ENCODE measurements at regions not wholly inside any gene's neighbourhood (a gene's known extent, or its start where the extent isn't known, plus 50 kb on each side); places are given as distances from the start of the nearest gene placed in this dataset.

- Histone ChIP-seq H3K9me3 (ENCODE audit: control insufficient read depth in 2 of 2, low read length in 2 of 2) (peaks cover 0 to 4% of the 10 kb centered on the region in 2 donors), H3K27me3 (ENCODE audit: control insufficient read depth in 1 of 2, insufficient read depth in 2 of 2, low read length in 2 of 2) (no peaks in the 10 kb centered on the region), H3K27ac (ENCODE audit: low read length) (peak overlapping the region; percentile 96), H3K4me3 (ENCODE audit: low read length in 2 of 2) (no peak overlapping the region), H3K36me3 (ENCODE audit: control insufficient read depth in 2 of 2, insufficient read depth in 2 of 2, low read length in 2 of 2) (no peaks in the 10 kb centered on the region), H3K9ac (ENCODE audit: low read length in 2 of 2) (no peak overlapping the region), H3K4me1 (ENCODE audit: control insufficient read depth, insufficient read depth, low read length) (peaks cover 43% of the 10 kb centered on the region)
These were observed 70.2 kb upstream of the CD180 start for GRCh38 chr5:67266654-67267350.

- peaks cover 0 to 4% of the 10 kb centered on the region in 2 donors for H3K9me3 ChIP-seq (ENCODE audit: control insufficient read depth in 2 of 2, low read length in 2 of 2)
- H3K4me3 ChIP-seq (ENCODE audit: low read length in 2 of 2) = no peak overlapping the region
- H3K27me3 ChIP-seq (ENCODE audit: control insufficient read depth in 1 of 2, insufficient read depth in 2 of 2, low read length in 2 of 2) = no peaks in the 10 kb centered on the region
- peak overlapping the region; percentile 37 for H3K27ac ChIP-seq (ENCODE audit: low read length)
- peaks cover 41% of the 10 kb centered on the region for H3K4me1 ChIP-seq (ENCODE audit: control insufficient read depth, insufficient read depth, low read length)
- H3K36me3 ChIP-seq (ENCODE audit: control insufficient read depth in 2 of 2, insufficient read depth in 2 of 2, low read length in 2 of 2) = no peaks in the 10 kb centered on the region
- no peak overlapping the region for H3K9ac ChIP-seq (ENCODE audit: low read length in 2 of 2)
These were observed 69.4 kb upstream of the CD180 start for GRCh38 chr5:67265951-67266350.

DNA sequence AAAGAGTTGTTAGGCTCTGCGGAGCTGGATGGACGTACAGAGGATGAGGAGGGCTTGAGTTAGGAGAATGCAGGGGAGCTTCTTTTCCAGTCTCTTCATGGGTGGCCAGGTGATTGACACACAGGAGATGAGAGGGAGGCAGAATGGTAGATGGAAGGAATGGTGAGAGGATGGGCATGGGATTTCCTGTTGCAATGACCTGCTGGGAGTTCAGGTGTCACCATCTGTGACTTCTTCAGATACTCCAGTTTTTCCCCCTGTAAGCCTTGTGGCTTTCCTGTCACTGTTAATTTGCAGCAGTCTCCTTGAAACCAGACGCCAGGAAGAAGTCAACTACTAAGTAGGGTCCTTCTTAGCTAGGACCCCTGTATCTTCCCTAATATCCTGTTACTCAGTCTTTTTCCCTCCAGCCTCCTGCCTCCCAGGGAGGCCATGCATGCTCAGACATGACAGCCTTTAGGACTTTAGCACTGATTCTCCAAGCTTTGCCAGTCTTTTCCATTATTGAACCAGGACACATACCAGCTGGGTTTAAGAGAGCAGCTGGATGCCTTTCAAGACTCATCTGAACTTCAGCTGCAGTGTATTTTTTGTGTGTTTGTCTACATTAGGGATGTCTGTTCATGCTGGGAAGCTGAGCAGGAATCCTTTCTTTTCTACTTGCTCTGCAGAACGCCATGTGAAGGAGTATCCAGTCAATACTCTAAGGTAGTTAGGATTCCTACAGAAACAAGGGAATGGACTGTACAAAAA is 67.2 kb upstream of the CD180 start:
- Histone ChIP-seq H3K36me3 (ENCODE audit: control insufficient read depth in 2 of 2, insufficient read depth in 2 of 2, low read length in 2 of 2) (no peaks in the 10 kb centered on the region), H3K27me3 (ENCODE audit: control insufficient read depth in 1 of 2, insufficient read depth in 2 of 2, low read length in 2 of 2) (no peaks in the 10 kb centered on the region), H3K27ac (ENCODE audit: low read length) (peak overlapping the region; percentile 46), H3K4me3 (ENCODE audit: low read length in 2 of 2) (no peak overlapping the region), H3K9me3 (ENCODE audit: control insufficient read depth in 2 of 2, low read length in 2 of 2) (peaks cover 0 to 4% of the 10 kb centered on the region in 2 donors), H3K4me1 (ENCODE audit: control insufficient read depth, insufficient read depth, low read length) (peaks cover 21% of the 10 kb centered on the region), H3K9ac (ENCODE audit: low read length in 2 of 2) (no peak overlapping the region)

DNA sequence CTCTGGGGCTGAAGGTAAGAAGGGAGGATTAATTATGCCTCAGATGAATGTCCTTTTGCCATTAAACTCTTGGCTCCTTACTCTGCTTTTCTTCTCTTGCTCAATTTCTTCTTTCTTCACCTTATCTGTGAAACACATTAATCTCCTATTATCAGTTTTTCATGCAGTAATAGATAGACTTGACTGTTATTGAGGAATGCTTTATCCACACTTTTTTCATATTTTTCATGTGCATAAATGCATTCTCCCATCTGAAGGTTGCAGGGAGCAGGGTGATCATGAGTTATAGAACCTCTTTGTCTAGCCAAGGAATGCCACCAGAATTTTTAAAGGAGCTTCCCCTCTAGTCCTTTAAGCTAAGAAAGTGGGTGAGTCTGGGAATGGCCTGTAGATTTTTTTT is 66.4 kb upstream of the CD180 start:
- no peak overlapping the region for H3K9ac ChIP-seq (ENCODE audit: low read length in 2 of 2)
- no peaks in the 10 kb centered on the region for H3K27me3 ChIP-seq (ENCODE audit: control insufficient read depth in 1 of 2, insufficient read depth in 2 of 2, low read length in 2 of 2)
- no peak overlapping the region for H3K27ac ChIP-seq (ENCODE audit: low read length)
- peaks cover 0 to 4% of the 10 kb centered on the region in 2 donors for H3K9me3 ChIP-seq (ENCODE audit: control insufficient read depth in 2 of 2, low read length in 2 of 2)
- H3K36me3 ChIP-seq (ENCODE audit: control insufficient read depth in 2 of 2, insufficient read depth in 2 of 2, low read length in 2 of 2) = no peaks in the 10 kb centered on the region
- peaks cover 14% of the 10 kb centered on the region for H3K4me1 ChIP-seq (ENCODE audit: control insufficient read depth, insufficient read depth, low read length)
- no peak overlapping the region for H3K4me3 ChIP-seq (ENCODE audit: low read length in 2 of 2)

GRCh38 chr5:67262206-67262605 is 65.6 kb upstream of the CD180 start:
- H3K27me3 ChIP-seq (ENCODE audit: control insufficient read depth in 1 of 2, insufficient read depth in 2 of 2, low read length in 2 of 2) = no peaks in the 10 kb centered on the region
- H3K27ac ChIP-seq (ENCODE audit: low read length) = no peak overlapping the region
- no peak overlapping the region for H3K9ac ChIP-seq (ENCODE audit: low read length in 2 of 2)
- H3K36me3 ChIP-seq (ENCODE audit: control insufficient read depth in 2 of 2, insufficient read depth in 2 of 2, low read length in 2 of 2) = no peaks in the 10 kb centered on the region
- peaks cover 7% of the 10 kb centered on the region for H3K4me1 ChIP-seq (ENCODE audit: control insufficient read depth, insufficient read depth, low read length)
- H3K9me3 ChIP-seq (ENCODE audit: control insufficient read depth in 2 of 2, low read length in 2 of 2) = peaks cover 0 to 4% of the 10 kb centered on the region in 2 donors
- no peak overlapping the region for H3K4me3 ChIP-seq (ENCODE audit: low read length in 2 of 2)

DNA sequence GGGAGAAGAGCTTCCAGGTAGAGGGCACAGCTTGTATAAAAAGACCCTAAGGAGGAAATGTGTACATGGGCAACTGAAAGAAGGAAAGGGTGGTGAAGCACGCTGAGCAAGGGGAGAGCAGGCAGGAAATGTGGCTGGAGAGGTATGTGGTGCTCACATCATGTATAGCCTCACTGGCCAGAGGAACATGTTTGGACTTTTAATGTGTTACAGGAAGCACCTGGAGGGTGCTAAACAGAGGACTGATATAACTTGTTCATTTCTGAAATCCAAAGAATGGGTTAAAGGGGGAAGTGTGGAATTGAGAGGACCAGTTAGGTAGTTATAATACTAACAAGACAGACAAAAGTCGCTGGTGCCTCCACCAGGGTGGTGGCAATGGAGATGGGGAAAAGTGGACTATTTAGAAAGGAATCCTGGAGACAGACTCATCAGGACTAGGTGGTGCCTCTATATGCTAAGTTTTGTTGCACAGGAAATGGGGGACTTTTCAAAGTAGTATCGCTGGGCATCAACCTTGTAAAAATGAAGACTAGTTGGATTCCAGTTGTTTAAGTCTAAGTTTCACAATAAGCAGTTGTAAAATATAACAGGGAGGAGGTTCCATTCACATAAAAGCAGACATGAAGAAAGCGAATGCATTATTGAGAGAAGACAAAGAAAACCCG is 63.1 kb upstream of the CD180 start:
- no peak overlapping the region for H3K4me3 ChIP-seq (ENCODE audit: low read length in 2 of 2)
- peaks cover 7% of the 10 kb centered on the region for H3K4me1 ChIP-seq (ENCODE audit: control insufficient read depth, insufficient read depth, low read length)
- no peaks in the 10 kb centered on the region for H3K27me3 ChIP-seq (ENCODE audit: control insufficient read depth in 1 of 2, insufficient read depth in 2 of 2, low read length in 2 of 2)
- H3K27ac ChIP-seq (ENCODE audit: low read length) = no peak overlapping the region
- no peak overlapping the region for H3K9ac ChIP-seq (ENCODE audit: low read length in 2 of 2)
- no peaks in the 10 kb centered on the region for H3K36me3 ChIP-seq (ENCODE audit: control insufficient read depth in 2 of 2, insufficient read depth in 2 of 2, low read length in 2 of 2)
- H3K9me3 ChIP-seq (ENCODE audit: control insufficient read depth in 2 of 2, low read length in 2 of 2) = no peaks in the 10 kb centered on the region

DNA sequence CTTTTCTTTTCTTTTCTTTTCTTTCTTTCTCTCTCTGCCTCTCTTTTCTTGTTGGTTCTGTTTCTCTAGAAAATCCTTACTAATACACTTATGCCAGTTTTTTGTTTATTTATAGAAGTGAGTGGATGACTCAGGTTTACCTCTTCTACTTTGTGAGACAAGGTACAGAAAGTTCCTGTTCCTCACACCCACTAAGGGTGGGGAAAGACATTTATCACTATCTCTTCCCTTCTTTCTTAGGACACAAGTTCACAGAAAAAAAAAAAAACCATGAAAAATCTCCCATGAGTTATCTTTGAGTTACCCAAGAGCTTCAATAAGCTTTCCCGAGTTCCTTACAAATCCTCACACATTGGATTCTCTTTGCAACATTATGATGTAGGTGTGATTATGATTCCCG is 60.9 kb upstream of the CD180 start:
- H3K27ac ChIP-seq (ENCODE audit: low read length) = no peak overlapping the region
- H3K4me1 ChIP-seq (ENCODE audit: control insufficient read depth, insufficient read depth, low read length) = no peaks in the 10 kb centered on the region
- H3K4me3 ChIP-seq (ENCODE audit: low read length in 2 of 2) = no peak overlapping the region
- no peak overlapping the region for H3K9ac ChIP-seq (ENCODE audit: low read length in 2 of 2)
- no peaks in the 10 kb centered on the region for H3K9me3 ChIP-seq (ENCODE audit: control insufficient read depth in 2 of 2, low read length in 2 of 2)
- H3K27me3 ChIP-seq (ENCODE audit: control insufficient read depth in 1 of 2, insufficient read depth in 2 of 2, low read length in 2 of 2) = no peaks in the 10 kb centered on the region
- no peaks in the 10 kb centered on the region for H3K36me3 ChIP-seq (ENCODE audit: control insufficient read depth in 2 of 2, insufficient read depth in 2 of 2, low read length in 2 of 2)

- H3K27ac ChIP-seq (ENCODE audit: low read length) = no peak overlapping the region
- H3K27me3 ChIP-seq (ENCODE audit: control insufficient read depth in 1 of 2, insufficient read depth in 2 of 2, low read length in 2 of 2) = no peaks in the 10 kb centered on the region
- H3K9me3 ChIP-seq (ENCODE audit: control insufficient read depth in 2 of 2, low read length in 2 of 2) = no peaks in the 10 kb centered on the region
- H3K36me3 ChIP-seq (ENCODE audit: control insufficient read depth in 2 of 2, insufficient read depth in 2 of 2, low read length in 2 of 2) = no peaks in the 10 kb centered on the region
- H3K9ac ChIP-seq (ENCODE audit: low read length in 2 of 2) = no peak overlapping the region
- no peak overlapping the region for H3K4me3 ChIP-seq (ENCODE audit: low read length in 2 of 2)
- H3K4me1 ChIP-seq (ENCODE audit: control insufficient read depth, insufficient read depth, low read length) = no peaks in the 10 kb centered on the region
These were observed 60.5 kb upstream of the CD180 start for GRCh38 chr5:67257077-67257476.

DNA sequence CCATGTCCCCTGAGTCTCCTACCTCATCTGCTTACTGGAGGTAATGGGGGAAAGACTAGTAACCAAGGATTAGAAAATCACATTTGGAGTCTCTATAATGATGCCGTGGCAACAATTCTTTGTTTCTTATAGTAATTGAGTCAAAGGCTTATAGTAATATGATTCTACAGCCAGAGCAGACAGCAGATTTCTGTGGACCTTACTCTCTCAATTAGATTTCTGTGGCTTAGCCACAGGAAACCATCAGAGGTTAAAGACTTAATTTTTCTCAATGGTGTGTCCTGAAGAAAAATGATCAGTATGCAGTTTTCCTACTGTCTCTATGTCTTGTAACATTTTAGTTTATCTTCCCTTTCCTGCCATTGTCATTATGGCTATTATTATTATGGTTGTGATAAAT is 59.3 kb upstream of the CD180 start:
- no peaks in the 10 kb centered on the region for H3K36me3 ChIP-seq (ENCODE audit: control insufficient read depth in 2 of 2, insufficient read depth in 2 of 2, low read length in 2 of 2)

DNA sequence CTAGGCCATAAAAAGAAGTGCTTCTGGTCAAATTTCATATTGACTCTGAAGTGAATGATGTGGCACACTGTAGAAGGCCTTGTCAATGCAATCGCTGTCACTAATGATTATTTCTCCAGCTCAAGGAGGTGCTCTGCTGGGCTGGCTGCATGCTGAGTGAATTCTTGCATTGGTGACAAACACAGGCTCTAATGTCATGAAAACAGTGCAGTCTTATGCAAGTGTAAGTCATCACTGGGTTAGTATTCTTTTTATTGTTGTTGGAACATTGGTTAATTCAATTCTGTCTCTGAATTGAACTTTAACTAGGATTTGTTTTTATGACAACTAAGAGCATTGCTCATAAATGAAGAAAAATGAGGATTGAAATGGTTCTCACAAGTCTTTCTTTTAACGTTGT is 57.3 kb upstream of the CD180 start:
- Histone ChIP-seq H3K36me3 (ENCODE audit: control insufficient read depth in 2 of 2, insufficient read depth in 2 of 2, low read length in 2 of 2) (no peaks in the 10 kb centered on the region), H3K4me3 (ENCODE audit: low read length in 2 of 2) (no peak overlapping the region), H3K27ac (ENCODE audit: low read length) (no peak overlapping the region), H3K4me1 (ENCODE audit: control insufficient read depth, insufficient read depth, low read length) (no peaks in the 10 kb centered on the region), H3K9ac (ENCODE audit: low read length in 2 of 2) (no peak overlapping the region), H3K9me3 (ENCODE audit: control insufficient read depth in 2 of 2, low read length in 2 of 2) (no peaks in the 10 kb centered on the region), H3K27me3 (ENCODE audit: control insufficient read depth in 1 of 2, insufficient read depth in 2 of 2, low read length in 2 of 2) (no peaks in the 10 kb centered on the region)

More for the DNA sequence above, 59.3 kb upstream of the CD180 start:
- H3K27ac ChIP-seq (ENCODE audit: low read length) = no peak overlapping the region
- no peak overlapping the region for H3K9ac ChIP-seq (ENCODE audit: low read length in 2 of 2)
- no peak overlapping the region for H3K4me3 ChIP-seq (ENCODE audit: low read length in 2 of 2)
- no peaks in the 10 kb centered on the region for H3K27me3 ChIP-seq (ENCODE audit: control insufficient read depth in 1 of 2, insufficient read depth in 2 of 2, low read length in 2 of 2)
- no peaks in the 10 kb centered on the region for H3K9me3 ChIP-seq (ENCODE audit: control insufficient read depth in 2 of 2, low read length in 2 of 2)
- no peaks in the 10 kb centered on the region for H3K4me1 ChIP-seq (ENCODE audit: control insufficient read depth, insufficient read depth, low read length)

GRCh38 chr5:67249590-67249895 is 52.9 kb upstream of the CD180 start:
- H3K4me1 ChIP-seq (ENCODE audit: control insufficient read depth, insufficient read depth, low read length) = peaks cover 5% of the 10 kb centered on the region
- no peak overlapping the region for H3K4me3 ChIP-seq (ENCODE audit: low read length in 2 of 2)
- no peaks in the 10 kb centered on the region for H3K27me3 ChIP-seq (ENCODE audit: control insufficient read depth in 1 of 2, insufficient read depth in 2 of 2, low read length in 2 of 2)
- no peaks in the 10 kb centered on the region for H3K9me3 ChIP-seq (ENCODE audit: control insufficient read depth in 2 of 2, low read length in 2 of 2)
- H3K27ac ChIP-seq (ENCODE audit: low read length) = no peak overlapping the region
- no peaks in the 10 kb centered on the region for H3K36me3 ChIP-seq (ENCODE audit: control insufficient read depth in 2 of 2, insufficient read depth in 2 of 2, low read length in 2 of 2)
- H3K9ac ChIP-seq (ENCODE audit: low read length in 2 of 2) = no peak overlapping the region

All from stomach smooth muscle (tissue), 2 donors.